Effector CD4-positive, alpha-beta T cell (primary cell): ENCODE measurements at regions not wholly inside any gene's neighbourhood (a gene's known extent, or its start where the extent isn't known, plus 50 kb on each side); places are given as distances from the start of the nearest gene placed in this dataset.

ENCODE experiments used
- DNase-seq: peaks from one replicate; pipeline ENCODE4 v3.0.0-alpha.2; 2020

GRCh38 chr2:144967961-144968360, 448.0 kb upstream of the ZEB2 start:
- DNase-seq, result no peak

- no peak for DNase-seq
These were observed 445.3 kb upstream of the ZEB2 start for GRCh38 chr2:144965172-144965571.

- no peak for DNase-seq
These were observed 443.1 kb upstream of the ZEB2 start for GRCh38 chr2:144963031-144963430.

- no peak for DNase-seq
These were observed 439.5 kb upstream of the ZEB2 start for GRCh38 chr2:144959416-144959815.

- no peak for DNase-seq
These were observed 431.1 kb upstream of the ZEB2 start for GRCh38 chr2:144950899-144951560.

GRCh38 chr2:144948205-144948855, 428.4 kb upstream of the ZEB2 start:
- no peak for DNase-seq

- DNase-seq, result no peak
These were observed 427.8 kb upstream of the ZEB2 start for GRCh38 chr2:144947709-144948037.

- no peak for DNase-seq
These were observed 426.3 kb upstream of the ZEB2 start for GRCh38 chr2:144946263-144946662.

- DNase-seq, result no peak
These were observed 424.8 kb upstream of the ZEB2 start for GRCh38 chr2:144944546-144945220.

GRCh38 chr2:144943986-144944385, 424.1 kb upstream of the ZEB2 start:
- no peak for DNase-seq

- no peak for DNase-seq
These were observed 423.5 kb upstream of the ZEB2 start for GRCh38 chr2:144943293-144943941.

GRCh38 chr2:144942516-144943256, 422.8 kb upstream of the ZEB2 start:
- DNase-seq, result no peak

GRCh38 chr2:144941743-144942488, 422.0 kb upstream of the ZEB2 start:
- no peak for DNase-seq

GRCh38 chr2:144939590-144939989, 419.7 kb upstream of the ZEB2 start:
- DNase-seq, result no peak

GRCh38 chr2:144937910-144938709, 418.2 kb upstream of the ZEB2 start:
- DNase-seq, result no peak

GRCh38 chr2:144937066-144937465, 417.1 kb upstream of the ZEB2 start:
- no peak for DNase-seq

- no peak for DNase-seq
These were observed 416.5 kb upstream of the ZEB2 start for GRCh38 chr2:144936442-144936841.

- DNase-seq, result no peak
These were observed 415.8 kb upstream of the ZEB2 start for GRCh38 chr2:144935736-144936135.

GRCh38 chr2:144935191-144935590, 415.3 kb upstream of the ZEB2 start:
- no peak for DNase-seq

GRCh38 chr2:144931960-144932359, 412.0 kb upstream of the ZEB2 start:
- no peak for DNase-seq

GRCh38 chr2:144931480-144931879, 411.6 kb upstream of the ZEB2 start:
- no peak for DNase-seq
